Natural killer cell treated with Interleukin-12 subunit alpha and Interleukin-12 subunit beta and Interleukin-15 and Interleukin-18, amount 100 ng/mL, for 72 hours (primary cell): ENCODE measurements at regions not wholly inside any gene's neighbourhood (a gene's known extent, or its start where the extent isn't known, plus 50 kb on each side); places are given as distances from the start of the nearest gene placed in this dataset.
A peak's percentile ranks its signal among the peaks of the same experiment; 100 is the strongest.

Source experiments
- ATAC-seq, 2 donors: fragments of 150-1000 bp; cut with Tn5 transposase in 1 of 2; sonication (Bioruptor Pico), chemical (Tn5 transposase) in 1 of 2; 2 replicates each; pipeline ENCODE4 v1.10.0; 2021
- DNase-seq: peaks from one replicate; pipeline ENCODE4 v3.0.0; 2022; ENCODE audit warnings: low spot score
- H3K27ac Mint-ChIP-seq, 2 donors: 1 replicate in 1 of 2; 2 replicates in 1 of 2; pipeline ENCODE4 v1.8.0; 2022; ENCODE audit warnings: mixed read lengths in 2 of 2, mild to moderate bottlenecking in 1 of 2, moderate library complexity in 1 of 2
- H3K27me3 Mint-ChIP-seq, 2 donors: 1 replicate in 1 of 2; 2 replicates in 1 of 2; pipeline ENCODE4 v1.8.0; 2022; ENCODE audit warnings: mixed read lengths in 2 of 2
- H3K36me3 Mint-ChIP-seq: one replicate; pipeline ENCODE4 v1.8.0; 2022; ENCODE audit warnings: mixed read lengths
- H3K4me1 Mint-ChIP-seq, 2 donors: 1 replicate in 1 of 2; 2 replicates in 1 of 2; pipeline ENCODE4 v1.8.0; 2022; ENCODE audit warnings: low read depth in 2 of 2, mixed read lengths in 2 of 2, mild to moderate bottlenecking in 1 of 2
- H3K4me3 Mint-ChIP-seq: one replicate; pipeline ENCODE4 v1.8.0; 2022; ENCODE audit warnings: mixed read lengths
- H3K9me3 Mint-ChIP-seq: 2 replicates; pipeline ENCODE4 v1.8.0; 2022; ENCODE audit warnings: mixed read lengths

DNA sequence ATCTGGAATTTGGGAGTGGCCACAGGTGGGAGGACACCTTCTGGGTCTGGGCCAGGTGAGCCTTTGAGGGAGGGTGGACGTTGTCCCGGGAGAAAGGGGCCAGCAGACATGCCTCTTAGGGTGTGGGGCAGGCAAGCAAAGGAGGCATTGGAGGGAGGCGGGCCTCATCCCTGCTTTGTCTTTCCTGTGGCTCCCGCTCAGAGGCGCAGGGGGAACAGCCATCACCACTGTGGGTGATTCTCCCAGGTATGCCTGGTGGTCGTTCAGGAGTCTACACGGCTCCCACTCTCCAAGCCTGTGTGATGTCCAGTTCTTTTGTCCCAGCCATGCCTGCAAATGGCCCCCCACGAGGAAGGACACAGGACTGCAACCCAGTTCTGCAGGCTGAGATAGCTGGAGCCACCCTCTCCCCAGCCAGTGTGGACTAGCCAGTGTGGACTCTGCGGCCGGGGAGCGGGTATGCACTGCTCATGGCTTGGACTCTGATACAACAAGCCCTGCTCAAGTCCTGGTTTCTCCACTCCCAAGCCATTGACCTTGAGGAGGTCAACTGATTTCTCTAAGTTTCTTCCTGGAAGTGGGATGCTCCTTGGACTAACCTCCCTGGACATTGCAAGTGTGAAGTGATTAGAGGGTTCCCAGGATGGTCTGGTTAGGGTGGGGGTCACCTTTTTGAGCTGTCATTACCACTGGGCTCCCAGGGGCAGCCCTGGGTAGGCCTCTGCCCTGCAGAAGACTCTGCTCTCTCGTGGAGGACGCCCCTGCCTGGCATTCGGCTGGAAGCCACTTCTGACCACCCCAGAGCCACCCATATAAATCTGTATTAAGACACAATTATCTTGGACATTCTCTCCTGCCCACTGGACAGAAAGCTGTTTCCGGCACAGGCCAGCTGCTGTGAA is 1151.2 kb downstream of the BRD1 start:
- Mint-ChIP-seq H3K27ac (no peak overlapping the region), H3K27me3 (no peaks in the 10 kb centered on the region), H3K9me3 (peaks cover 3% of the 10 kb centered on the region), H3K36me3 (no peaks in the 10 kb centered on the region), H3K4me1 (no peaks in the 10 kb centered on the region), H3K4me3 (no peak overlapping the region)
- DNase-seq (no peak), ATAC-seq (peak in 1 of 2 donors; percentile 9)

DNA sequence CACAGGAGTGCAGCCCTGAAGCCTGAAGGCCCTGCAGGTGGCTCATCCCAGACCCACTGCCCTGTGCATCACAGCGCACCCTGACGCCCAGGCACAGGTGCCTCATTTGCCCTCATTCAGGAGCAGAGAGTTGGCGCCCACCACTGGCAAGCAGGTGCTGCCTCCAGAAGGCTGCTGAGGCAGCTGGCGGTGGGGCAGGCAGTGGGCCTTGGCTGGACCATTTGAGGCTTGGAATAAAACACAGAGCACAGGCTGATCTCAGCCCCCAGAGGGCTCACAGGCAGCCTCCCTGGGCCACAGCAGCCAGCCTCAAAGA is 1151.9 kb downstream of the BRD1 start:
- H3K36me3 Mint-ChIP-seq: no peaks in the 10 kb centered on the region
- H3K27me3 Mint-ChIP-seq: no peaks in the 10 kb centered on the region
- no peak overlapping the region for H3K27ac Mint-ChIP-seq
- no peak overlapping the region for H3K4me3 Mint-ChIP-seq
- ATAC-seq: no peak
- no peak for DNase-seq
- no peaks in the 10 kb centered on the region for H3K4me1 Mint-ChIP-seq
- peaks cover 3% of the 10 kb centered on the region for H3K9me3 Mint-ChIP-seq

DNA sequence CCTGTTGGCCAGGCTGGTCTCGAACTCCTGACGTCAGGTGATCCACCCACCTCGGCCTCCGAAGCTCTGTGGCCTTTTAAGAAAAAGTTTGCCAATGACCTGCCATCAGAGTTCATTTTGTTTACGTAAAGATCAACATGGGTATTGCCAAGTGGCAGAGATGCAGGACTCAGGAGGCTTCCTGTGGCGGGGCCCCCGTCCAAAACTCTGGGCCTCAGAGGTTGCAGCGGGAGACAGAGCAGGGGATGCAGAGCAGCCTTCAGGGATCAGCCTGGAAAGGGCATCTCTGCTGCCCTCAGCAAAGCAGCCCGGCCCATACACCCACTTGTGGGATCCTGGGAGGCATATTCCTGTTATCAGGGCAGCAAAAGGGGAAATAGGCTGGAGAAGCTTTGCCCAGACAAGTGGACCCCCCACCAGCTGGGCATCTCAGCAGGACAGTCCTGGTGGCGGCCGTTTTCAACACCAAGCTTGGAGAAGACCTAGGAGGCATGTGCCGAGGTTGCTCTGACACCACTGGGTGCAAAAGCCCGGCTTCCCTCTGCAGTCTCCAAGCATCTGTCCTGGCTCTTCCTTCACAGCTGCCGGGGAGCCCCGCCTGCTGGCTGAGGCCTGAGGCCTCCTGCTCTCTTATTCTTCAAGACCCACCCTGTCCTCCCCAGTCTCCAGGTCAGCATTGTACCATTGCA is 1152.4 kb downstream of the BRD1 start:
- no peak for DNase-seq
- no peaks in the 10 kb centered on the region for H3K4me1 Mint-ChIP-seq
- H3K27ac Mint-ChIP-seq: no peak overlapping the region

DNA sequence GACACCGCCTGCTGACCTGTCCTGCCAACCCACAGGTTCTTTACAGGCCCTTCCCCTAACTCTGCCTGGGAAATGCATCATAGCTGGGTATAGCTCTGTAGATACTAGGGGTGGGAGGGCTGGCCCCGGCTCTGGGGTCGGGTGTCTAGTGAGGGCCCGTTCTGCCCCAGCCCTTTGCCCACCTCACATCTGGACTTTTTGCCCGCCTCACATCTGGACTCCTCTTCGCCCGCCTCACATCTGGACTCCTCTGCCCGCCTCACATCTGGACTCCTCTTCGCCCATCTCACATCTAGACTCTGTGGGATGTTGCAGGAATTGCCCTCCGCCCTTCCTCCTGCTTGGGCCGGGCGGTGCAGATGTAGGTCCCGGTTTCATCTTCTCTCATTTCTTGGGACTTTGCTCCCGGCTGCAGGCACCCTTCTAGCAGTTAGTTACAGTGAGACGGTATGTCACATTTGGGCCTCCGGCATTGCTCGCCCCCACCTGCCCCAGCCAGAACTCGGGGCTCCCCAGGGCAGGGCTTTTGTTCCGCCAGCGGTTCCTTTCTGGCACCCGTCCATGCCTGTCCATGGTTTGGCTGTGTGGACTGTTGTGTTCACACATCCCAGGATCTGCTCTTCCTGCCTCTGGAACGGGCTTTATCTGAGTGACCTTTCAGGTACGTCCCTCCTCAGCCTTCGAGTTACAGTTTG is 1153.7 kb downstream of the BRD1 start:
- DNase-seq (no peak), ATAC-seq (no peak)
- Mint-ChIP-seq H3K4me3 (no peak overlapping the region), H3K36me3 (no peaks in the 10 kb centered on the region), H3K4me1 (no peaks in the 10 kb centered on the region), H3K27ac (no peak overlapping the region), H3K9me3 (peaks cover 3% of the 10 kb centered on the region), H3K27me3 (no peaks in the 10 kb centered on the region)

More for the DNA sequence above, 1152.4 kb downstream of the BRD1 start:
- H3K9me3 Mint-ChIP-seq: peaks cover 3% of the 10 kb centered on the region
- no peaks in the 10 kb centered on the region for H3K36me3 Mint-ChIP-seq
- ATAC-seq: no peak
- H3K27me3 Mint-ChIP-seq: no peaks in the 10 kb centered on the region
- H3K4me3 Mint-ChIP-seq: no peak overlapping the region

DNA sequence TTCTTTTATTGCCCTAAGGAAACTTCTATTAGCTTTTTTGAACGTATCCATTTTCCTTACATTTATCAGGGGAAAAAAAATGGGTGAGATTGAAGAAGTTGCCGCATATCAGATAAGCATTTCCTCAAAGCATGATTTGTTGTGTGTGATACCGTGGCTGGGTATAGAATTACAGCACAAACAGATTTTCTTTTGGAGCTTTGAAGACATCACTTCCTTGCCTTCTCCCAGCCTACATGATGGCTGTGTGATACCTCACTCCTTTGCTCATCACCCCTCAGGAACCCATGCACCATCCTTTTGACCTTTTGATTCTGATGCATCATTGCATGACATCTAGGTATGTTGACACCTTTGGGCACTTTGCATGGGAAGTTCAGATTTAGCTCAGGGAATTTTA is 1155.3 kb downstream of the BRD1 start:
- H3K4me1 Mint-ChIP-seq: no peaks in the 10 kb centered on the region
- H3K9me3 Mint-ChIP-seq: peaks cover 3% of the 10 kb centered on the region
- H3K36me3 Mint-ChIP-seq: no peaks in the 10 kb centered on the region
- H3K27me3 Mint-ChIP-seq: no peaks in the 10 kb centered on the region
- no peak for DNase-seq
- no peak overlapping the region for H3K27ac Mint-ChIP-seq
- no peak overlapping the region for H3K4me3 Mint-ChIP-seq
- no peak for ATAC-seq

DNA sequence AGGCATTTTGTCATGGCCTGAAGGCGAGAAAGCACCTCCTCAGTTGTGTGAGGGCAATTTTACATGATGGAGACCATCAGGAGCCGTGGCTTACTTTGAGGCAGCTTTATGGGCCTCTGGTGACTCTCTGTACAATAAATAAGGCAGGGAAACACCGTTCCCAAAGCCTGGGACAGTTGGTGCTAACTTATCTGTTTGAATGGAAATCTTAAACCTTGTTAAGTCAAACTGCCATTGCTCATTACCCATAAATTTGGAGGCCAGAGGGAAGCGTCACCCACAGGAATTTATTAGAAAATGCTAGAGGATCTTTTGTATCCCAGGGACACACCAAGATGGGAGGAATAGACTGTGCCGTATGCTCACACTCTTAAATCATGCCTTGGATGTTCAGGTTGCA is 1156.9 kb downstream of the BRD1 start:
- Mint-ChIP-seq H3K36me3 (no peaks in the 10 kb centered on the region), H3K9me3 (peaks cover 3% of the 10 kb centered on the region), H3K27ac (no peak overlapping the region), H3K4me1 (no peaks in the 10 kb centered on the region), H3K4me3 (no peak overlapping the region), H3K27me3 (no peaks in the 10 kb centered on the region)
- DNase-seq (no peak), ATAC-seq (no peak)

DNA sequence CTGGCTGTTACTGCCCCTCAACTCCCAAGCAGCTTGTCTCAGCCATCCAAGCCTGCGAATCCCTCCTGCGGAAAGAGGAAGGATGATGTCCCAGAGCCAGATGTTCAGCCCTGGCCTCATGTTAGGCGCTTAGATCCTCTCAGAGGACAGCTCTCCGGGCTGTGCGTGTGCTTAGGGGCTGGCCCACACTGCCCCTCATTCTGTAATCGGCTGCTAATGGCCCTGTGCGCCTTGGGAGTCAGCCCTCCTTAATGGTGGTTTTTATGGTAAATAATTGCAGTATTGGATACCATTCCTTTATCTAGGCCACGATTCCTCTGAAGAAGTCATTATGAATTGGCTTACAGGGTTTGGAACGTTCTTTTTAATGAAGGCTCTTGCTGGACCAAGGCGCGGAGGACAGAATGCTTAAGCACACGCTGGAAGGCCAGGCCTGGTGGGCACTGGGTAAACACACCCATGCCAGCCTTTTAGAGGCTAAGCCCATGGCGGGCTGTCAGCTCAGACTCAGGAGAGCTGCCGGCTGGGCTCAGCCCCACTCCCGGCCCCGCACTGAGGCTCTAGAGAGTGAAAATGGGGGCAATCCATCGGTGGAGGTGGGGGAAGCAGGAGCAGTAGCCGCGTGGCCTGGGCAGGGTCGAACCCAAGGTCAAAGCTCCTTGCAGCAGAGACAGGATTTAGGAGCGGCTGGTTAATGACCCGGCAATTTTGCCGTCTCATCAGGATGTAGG is 1157.5 kb downstream of the BRD1 start:
- DNase-seq: no peak
- no peak for ATAC-seq
- Mint-ChIP-seq H3K9me3 (peaks cover 6% of the 10 kb centered on the region), H3K4me3 (no peak overlapping the region), H3K36me3 (no peaks in the 10 kb centered on the region), H3K27me3 (peaks cover 0 to 3% of the 10 kb centered on the region in 2 donors), H3K4me1 (no peaks in the 10 kb centered on the region), H3K27ac (no peak overlapping the region)

DNA sequence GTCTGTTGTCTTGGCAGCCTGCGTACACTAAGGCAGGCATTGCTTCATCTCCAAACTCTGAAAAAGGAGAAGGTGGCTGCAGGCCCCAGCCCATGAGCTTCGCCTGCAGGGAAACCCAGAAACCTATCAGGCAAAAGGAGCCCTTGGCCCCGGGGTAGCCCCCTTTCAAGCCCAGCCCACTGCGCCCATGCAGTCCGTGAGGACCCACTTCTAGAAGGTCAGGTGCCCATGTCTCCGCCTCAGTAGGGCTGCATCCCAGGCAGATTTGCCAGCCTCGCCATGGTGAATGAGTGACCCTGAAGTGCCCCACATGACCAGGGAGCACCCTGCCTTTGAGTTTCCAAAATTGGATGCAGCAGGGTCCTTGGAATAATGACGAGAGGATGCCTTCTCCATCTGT is 1158.4 kb downstream of the BRD1 start:
- ATAC-seq (no peak), DNase-seq (no peak)
- Mint-ChIP-seq H3K27ac (no peak overlapping the region), H3K4me1 (no peaks in the 10 kb centered on the region), H3K36me3 (no peaks in the 10 kb centered on the region), H3K4me3 (no peak overlapping the region), H3K9me3 (peaks cover 8% of the 10 kb centered on the region), H3K27me3 (peaks cover 0 to 4% of the 10 kb centered on the region in 2 donors)

DNA sequence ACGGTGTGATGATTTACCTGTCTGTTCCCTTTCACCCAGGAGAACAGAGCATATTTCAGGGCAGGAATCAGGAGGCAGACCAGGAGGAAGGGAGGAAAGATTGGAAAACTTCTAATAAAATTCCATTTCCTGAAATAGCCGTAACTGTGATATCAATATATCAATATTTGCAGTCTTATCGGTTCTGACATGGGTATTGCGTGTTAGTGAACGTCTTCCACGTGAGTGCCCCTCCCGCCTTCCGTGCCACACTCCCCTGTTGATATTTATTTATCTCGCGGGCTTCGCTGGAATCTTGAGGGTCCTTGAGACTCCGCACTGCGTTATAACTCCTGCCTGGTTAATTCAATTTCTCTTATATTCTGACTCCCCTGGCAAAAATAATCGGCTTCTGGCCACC is 1160.4 kb downstream of the BRD1 start:
- Mint-ChIP-seq H3K27ac (no peak overlapping the region), H3K27me3 (peaks cover 0 to 4% of the 10 kb centered on the region in 2 donors), H3K4me3 (no peak overlapping the region), H3K36me3 (no peaks in the 10 kb centered on the region), H3K9me3 (peaks cover 8% of the 10 kb centered on the region), H3K4me1 (no peaks in the 10 kb centered on the region)
- ATAC-seq (no peak), DNase-seq (no peak)

DNA sequence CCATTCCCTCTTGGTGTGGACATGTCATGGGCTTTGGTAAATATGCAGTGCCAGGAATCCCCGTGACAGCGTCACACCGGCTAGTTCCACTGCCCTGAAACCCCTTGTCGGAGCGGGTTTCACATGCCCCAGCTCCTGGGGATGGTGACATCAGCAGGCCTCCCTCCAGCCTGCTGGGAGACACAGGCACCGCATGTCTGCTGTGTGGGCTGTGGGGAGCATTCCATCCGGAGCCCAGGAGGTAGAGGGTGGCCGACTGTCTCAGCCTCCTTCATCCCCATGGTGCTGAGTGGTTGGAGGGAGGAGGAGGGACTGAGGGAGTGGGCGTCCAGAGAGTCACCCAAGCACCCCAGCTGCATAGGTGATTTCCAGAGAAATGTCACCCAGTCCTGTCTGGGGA is 1161.1 kb downstream of the BRD1 start:
- H3K9me3 Mint-ChIP-seq: peaks cover 8% of the 10 kb centered on the region
- H3K36me3 Mint-ChIP-seq: no peaks in the 10 kb centered on the region
- H3K27me3 Mint-ChIP-seq: peaks cover 0 to 4% of the 10 kb centered on the region in 2 donors
- ATAC-seq (peak in 1 of 2 donors; percentile 28), DNase-seq (no peak)
- no peaks in the 10 kb centered on the region for H3K4me1 Mint-ChIP-seq
- H3K27ac Mint-ChIP-seq: no peak overlapping the region
- H3K4me3 Mint-ChIP-seq: no peak overlapping the region

DNA sequence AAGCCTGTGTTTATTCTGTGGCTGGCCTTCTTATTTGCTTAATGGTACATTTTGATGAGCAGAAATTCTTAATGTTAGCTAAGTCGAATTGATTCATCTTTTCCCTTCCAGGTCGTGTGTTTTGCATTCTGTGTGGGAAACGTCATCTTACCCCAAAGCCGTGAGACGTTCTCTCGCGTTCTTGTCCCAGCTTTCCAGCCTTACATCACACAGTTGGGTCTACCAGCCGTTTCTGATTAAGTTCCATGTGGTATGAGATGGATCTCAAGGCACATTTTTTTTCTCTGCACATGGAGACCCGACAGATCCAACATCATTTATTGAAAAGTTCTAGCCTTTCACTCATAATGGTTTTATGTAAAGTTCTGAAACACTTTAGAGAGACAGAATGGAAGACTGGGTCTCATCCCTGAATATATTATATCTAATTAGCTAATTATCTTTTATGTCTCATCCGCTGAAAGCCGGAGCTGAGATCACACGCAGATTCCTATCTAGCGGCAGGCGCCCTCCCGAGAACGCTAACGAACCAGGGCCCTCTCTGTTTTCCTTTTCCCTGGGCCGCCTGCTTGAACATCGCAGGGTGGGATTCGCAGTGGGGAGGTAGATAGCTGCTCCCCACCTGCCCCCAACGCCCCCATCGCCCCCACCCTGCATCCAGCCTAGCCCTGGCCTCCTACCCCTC is 1162.2 kb downstream of the BRD1 start:
- peaks cover 0 to 4% of the 10 kb centered on the region in 2 donors for H3K27me3 Mint-ChIP-seq

DNA sequence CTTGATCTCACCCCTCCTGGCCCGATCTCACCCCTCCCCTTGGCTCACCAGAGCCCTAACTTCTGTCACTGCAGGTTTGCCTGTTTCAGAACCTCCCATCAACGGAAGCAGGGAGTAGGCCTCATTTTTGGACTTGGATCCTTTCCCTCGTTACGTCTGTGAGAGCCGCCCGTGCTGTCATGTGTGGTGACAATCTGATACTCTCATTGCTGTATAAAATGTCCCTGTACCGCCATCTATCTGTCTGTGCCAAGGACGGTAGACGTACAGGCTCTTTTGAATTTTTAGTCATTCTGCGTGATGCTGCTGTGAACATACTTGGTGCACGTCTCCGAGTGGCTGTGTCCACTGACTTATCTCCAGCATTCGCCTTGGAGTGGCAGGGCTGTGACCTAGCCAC is 1163.1 kb downstream of the BRD1 start:
- H3K27me3 Mint-ChIP-seq: peaks cover 0 to 4% of the 10 kb centered on the region in 2 donors
- H3K4me1 Mint-ChIP-seq: no peaks in the 10 kb centered on the region
- no peaks in the 10 kb centered on the region for H3K36me3 Mint-ChIP-seq
- ATAC-seq (no peak), DNase-seq (no peak)
- H3K27ac Mint-ChIP-seq: no peak overlapping the region
- H3K4me3 Mint-ChIP-seq: no peak overlapping the region
- peaks cover 8% of the 10 kb centered on the region for H3K9me3 Mint-ChIP-seq

More for the DNA sequence above, 1162.2 kb downstream of the BRD1 start:
- Mint-ChIP-seq H3K9me3 (peaks cover 8% of the 10 kb centered on the region), H3K27ac (no peak overlapping the region), H3K4me3 (no peak overlapping the region), H3K36me3 (no peaks in the 10 kb centered on the region), H3K4me1 (no peaks in the 10 kb centered on the region)
- DNase-seq (no peak), ATAC-seq (no peak)

DNA sequence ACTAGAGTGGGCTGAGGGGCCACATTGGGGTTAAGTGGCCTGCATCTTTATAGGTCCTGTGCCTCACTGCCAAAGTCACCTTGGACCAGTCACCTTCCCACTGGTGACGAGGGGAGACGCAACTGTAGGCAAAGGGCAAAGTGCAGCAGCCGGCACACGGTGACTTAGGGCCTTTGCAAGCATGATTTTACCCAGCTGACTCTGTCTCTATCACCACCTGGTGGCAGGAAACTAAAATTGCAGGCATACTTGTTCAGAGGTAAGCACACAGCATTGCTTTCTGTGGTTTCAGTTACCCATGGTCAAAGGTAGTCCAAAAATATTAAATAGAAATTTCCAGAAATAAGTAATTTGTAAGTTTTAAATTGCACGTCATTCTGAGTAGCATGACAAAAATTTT is 1164.4 kb downstream of the BRD1 start:
- H3K4me3 Mint-ChIP-seq: no peak overlapping the region
- ATAC-seq (no peak), DNase-seq (no peak)
- no peaks in the 10 kb centered on the region for H3K4me1 Mint-ChIP-seq
- H3K27ac Mint-ChIP-seq: no peak overlapping the region
- H3K27me3 Mint-ChIP-seq: peaks cover 0 to 4% of the 10 kb centered on the region in 2 donors
- no peaks in the 10 kb centered on the region for H3K36me3 Mint-ChIP-seq
- peaks cover 8% of the 10 kb centered on the region for H3K9me3 Mint-ChIP-seq
